MM.1S (cell line): ENCODE measurements at regions not wholly inside any gene's neighbourhood (a gene's known extent, or its start where the extent isn't known, plus 50 kb on each side); places are given as distances from the start of the nearest gene placed in this dataset.

ENCODE experiments used
- DNase-seq: peaks from one replicate; pipeline ENCODE4 v3.0.0-alpha.2; 2015
- H2AFZ ChIP-seq: fragments of 300-600 bp; sonication (generic); 2 replicates; pipeline ENCODE4 v1.6.0; 2016; ENCODE audit warnings: antibody characterized with exemption, low read length
- H3F3A ChIP-seq: fragments of 300-600 bp; sonication (generic); 2 replicates; pipeline ENCODE4 v1.6.1; 2016; ENCODE audit warnings: mild to moderate bottlenecking, antibody characterized with exemption, low read length, moderate library complexity, mixed read lengths; ENCODE audit not compliant: insufficient read depth
- H3K27ac ChIP-seq: fragments of 300-600 bp; sonication (generic); 2 replicates; pipeline ENCODE4 v1.5.1; 2016; ENCODE audit warnings: mild to moderate bottlenecking, low read length
- H3K27me3 ChIP-seq: fragments of 300-600 bp; sonication (generic); replicated peaks from 2 replicates; pipeline ENCODE4 v1.6.0; 2016; ENCODE audit warnings: low read length; ENCODE audit not compliant: insufficient read depth
- H3K36me3 ChIP-seq: fragments of 300-600 bp; sonication (generic); replicated peaks from 2 replicates; pipeline ENCODE4 v1.6.1; 2016; ENCODE audit warnings: mild to moderate bottlenecking, low read length, mixed read lengths; ENCODE audit not compliant: insufficient read depth
- H3K4me1 ChIP-seq: fragments of 300-600 bp; sonication (generic); 2 replicates; pipeline ENCODE4 v1.6.1; 2016; ENCODE audit warnings: low read length, mixed read lengths
- H3K4me2 ChIP-seq: fragments of 300-600 bp; sonication (generic); 2 replicates; pipeline ENCODE4 v1.6.0; 2016; ENCODE audit warnings: low read depth, low read length
- H3K4me3 ChIP-seq: fragments of 300-600 bp; sonication (generic); 2 replicates; pipeline ENCODE4 v1.5.1; 2016; ENCODE audit warnings: low read length, mixed read lengths
- H3K79me2 ChIP-seq: fragments of 300-600 bp; sonication (generic); 2 replicates; pipeline ENCODE4 v1.6.1; 2016; ENCODE audit warnings: mixed run types, low read length, mixed read lengths
- H3K9ac ChIP-seq: fragments of 300-600 bp; sonication (generic); 2 replicates; pipeline ENCODE4 v1.6.1; 2016; ENCODE audit warnings: low read length, mixed read lengths
- H3K9me2 ChIP-seq: fragments of 300-600 bp; sonication (generic); replicated peaks from 2 replicates; pipeline ENCODE4 v1.6.1; 2016; ENCODE audit warnings: mild to moderate bottlenecking, low read length, mixed read lengths; ENCODE audit not compliant: insufficient read depth
- H3K9me3 ChIP-seq: fragments of 300-600 bp; sonication (generic); replicated peaks from 2 replicates; pipeline ENCODE4 v1.6.1; 2016; ENCODE audit warnings: mild to moderate bottlenecking, low read length, mixed read lengths; ENCODE audit not compliant: insufficient read depth
- H4K20me1 ChIP-seq: fragments of 300-600 bp; sonication (generic); 2 replicates; pipeline ENCODE4 v1.6.1; 2016; ENCODE audit warnings: mild to moderate bottlenecking, low read length, moderate library complexity, mixed read lengths; ENCODE audit not compliant: insufficient read depth
- EZH2 ChIP-seq: fragments of 300-600 bp; sonication (generic); optimal IDR thresholded peaks from 2 replicates; pipeline ENCODE3; 2017; ENCODE audit warnings: low read depth, mild to moderate bottlenecking, antibody characterized with exemption, low read length, mixed read lengths
- EZH2phosphoT487 ChIP-seq: fragments of 300-600 bp; sonication (generic); IDR thresholded peaks from 2 replicates; pipeline ENCODE4 v1.6.1; 2018; ENCODE audit warnings: antibody characterized with exemption, low read length
- TF ChIP-seq, protein P1 (sequence below): fragments of 300-600 bp; sonication (generic); IDR thresholded peaks from 2 replicates; pipeline ENCODE4 v1.5.1; 2016; ENCODE audit warnings: antibody characterized with exemption, low read length, mixed read lengths

DNA sequence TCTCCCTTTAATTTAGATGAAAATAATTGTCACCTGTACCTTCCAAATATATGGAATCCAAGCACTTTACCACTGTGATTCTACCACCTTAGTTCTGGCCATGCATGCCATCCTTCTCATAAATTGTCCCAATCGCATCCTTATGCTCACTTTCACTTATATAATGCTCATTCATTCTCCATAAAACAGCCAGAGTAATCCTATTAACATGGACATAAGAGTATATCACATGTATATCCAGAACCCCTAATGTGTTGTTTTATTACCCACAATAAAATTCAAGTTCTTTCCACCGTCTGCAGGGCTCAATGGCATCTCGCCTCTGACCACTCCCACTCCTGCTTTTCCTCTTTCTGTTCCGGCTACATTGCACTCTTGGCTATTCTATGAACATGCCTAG, 597.5 kb upstream of the MIR17HG start:
- Histone ChIP-seq H3F3A (no peaks in the 10 kb centered on the region), H3K9me3 (no peaks in the 10 kb centered on the region), H3K9ac (no peak overlapping the region), H3K27me3 (no peaks in the 10 kb centered on the region), H3K27ac (no peak overlapping the region), H4K20me1 (no peaks in the 10 kb centered on the region), H3K4me1 (no peaks in the 10 kb centered on the region), H3K4me2 (no peak overlapping the region), H3K4me3 (no peak overlapping the region), H3K36me3 (no peaks in the 10 kb centered on the region), H3K79me2 (no peaks in the 10 kb centered on the region), H2AFZ (no peak overlapping the region), H3K9me2 (no peaks in the 10 kb centered on the region)
- DNase-seq: no peak
- TF ChIP-seq EZH2phosphoT487 (no peak), EZH2 (no peak)
- TF ChIP-seq, protein P1, sequence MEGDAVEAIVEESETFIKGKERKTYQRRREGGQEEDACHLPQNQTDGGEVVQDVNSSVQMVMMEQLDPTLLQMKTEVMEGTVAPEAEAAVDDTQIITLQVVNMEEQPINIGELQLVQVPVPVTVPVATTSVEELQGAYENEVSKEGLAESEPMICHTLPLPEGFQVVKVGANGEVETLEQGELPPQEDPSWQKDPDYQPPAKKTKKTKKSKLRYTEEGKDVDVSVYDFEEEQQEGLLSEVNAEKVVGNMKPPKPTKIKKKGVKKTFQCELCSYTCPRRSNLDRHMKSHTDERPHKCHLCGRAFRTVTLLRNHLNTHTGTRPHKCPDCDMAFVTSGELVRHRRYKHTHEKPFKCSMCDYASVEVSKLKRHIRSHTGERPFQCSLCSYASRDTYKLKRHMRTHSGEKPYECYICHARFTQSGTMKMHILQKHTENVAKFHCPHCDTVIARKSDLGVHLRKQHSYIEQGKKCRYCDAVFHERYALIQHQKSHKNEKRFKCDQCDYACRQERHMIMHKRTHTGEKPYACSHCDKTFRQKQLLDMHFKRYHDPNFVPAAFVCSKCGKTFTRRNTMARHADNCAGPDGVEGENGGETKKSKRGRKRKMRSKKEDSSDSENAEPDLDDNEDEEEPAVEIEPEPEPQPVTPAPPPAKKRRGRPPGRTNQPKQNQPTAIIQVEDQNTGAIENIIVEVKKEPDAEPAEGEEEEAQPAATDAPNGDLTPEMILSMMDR: no peak

DNA sequence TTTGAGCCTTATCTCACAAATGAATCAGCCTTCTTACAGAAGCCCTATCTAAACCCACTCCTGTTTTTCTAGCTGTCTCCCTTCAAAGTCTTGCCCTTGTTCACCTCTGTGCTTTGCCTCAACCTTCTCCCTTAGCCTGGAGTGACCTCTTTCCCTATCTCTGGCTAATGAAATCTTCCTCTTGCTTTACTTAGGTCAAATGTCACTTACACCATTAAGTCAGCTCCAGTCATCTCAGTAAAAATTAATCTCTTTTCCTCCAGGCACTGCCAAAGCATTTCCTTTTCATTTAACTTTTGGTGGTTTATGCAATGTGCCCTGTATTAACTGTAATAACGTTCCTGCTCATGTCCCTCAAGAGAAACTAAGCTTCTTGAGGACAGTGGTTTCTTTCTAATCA, 596.5 kb upstream of the MIR17HG start:
- no peak overlapping the region for H3K4me3 ChIP-seq
- TF ChIP-seq EZH2phosphoT487: no peak
- no peak for TF ChIP-seq EZH2
- TF ChIP-seq, protein P1: no peak
- H3K9me3 ChIP-seq: no peaks in the 10 kb centered on the region
- H3K4me2 ChIP-seq: no peak overlapping the region
- no peaks in the 10 kb centered on the region for H3K9me2 ChIP-seq
- no peaks in the 10 kb centered on the region for H3F3A ChIP-seq
- no peak overlapping the region for H3K9ac ChIP-seq
- H3K27me3 ChIP-seq: no peaks in the 10 kb centered on the region
- no peaks in the 10 kb centered on the region for H3K36me3 ChIP-seq
- H4K20me1 ChIP-seq: no peaks in the 10 kb centered on the region
- H3K4me1 ChIP-seq: no peaks in the 10 kb centered on the region
- no peak overlapping the region for H3K27ac ChIP-seq
- no peak overlapping the region for H2AFZ ChIP-seq
- no peaks in the 10 kb centered on the region for H3K79me2 ChIP-seq
- DNase-seq: no peak

DNA sequence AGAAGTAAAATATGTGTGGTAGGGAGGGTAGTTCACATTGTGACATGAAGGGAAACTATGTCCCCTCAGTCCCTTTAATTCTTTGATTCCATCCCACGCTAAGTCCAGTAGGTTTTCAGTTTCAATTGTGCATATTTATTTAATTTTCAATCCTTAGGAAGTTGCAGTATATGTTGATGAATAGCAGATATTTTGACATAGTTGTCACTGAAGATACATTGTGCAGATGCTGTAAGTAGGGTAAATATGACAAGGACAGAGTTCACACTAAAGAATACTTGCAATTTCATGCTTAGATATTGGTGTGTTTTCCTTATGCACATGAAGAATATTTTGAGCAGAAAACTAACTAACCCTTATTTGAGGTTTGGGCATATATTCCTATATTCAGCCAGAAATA, 595.4 kb upstream of the MIR17HG start:
- TF ChIP-seq EZH2phosphoT487 (no peak), EZH2 (no peak)
- TF ChIP-seq, protein P1: no peak
- no peak overlapping the region for H3K9ac ChIP-seq
- H3K4me3 ChIP-seq: no peak overlapping the region
- H3K27me3 ChIP-seq: no peaks in the 10 kb centered on the region
- H3K36me3 ChIP-seq: no peaks in the 10 kb centered on the region
- no peak overlapping the region for H3K27ac ChIP-seq
- no peaks in the 10 kb centered on the region for H3K9me2 ChIP-seq
- no peaks in the 10 kb centered on the region for H3K9me3 ChIP-seq
- no peaks in the 10 kb centered on the region for H3F3A ChIP-seq
- no peak for DNase-seq
- no peaks in the 10 kb centered on the region for H3K79me2 ChIP-seq
- no peak overlapping the region for H2AFZ ChIP-seq
- no peak overlapping the region for H3K4me2 ChIP-seq
- H4K20me1 ChIP-seq: no peaks in the 10 kb centered on the region
- H3K4me1 ChIP-seq: no peaks in the 10 kb centered on the region
